Body of pancreas (tissue), 4 donors: ENCODE measurements at regions not wholly inside any gene's neighbourhood (a gene's known extent, or its start where the extent isn't known, plus 50 kb on each side); places are given as distances from the start of the nearest gene placed in this dataset.

Source experiments
- ATAC-seq: fragments of 150-250 bp; one replicate; pipeline ENCODE4 v1.9.1; 2016
- DNase-seq, 4 donors: peaks; one replicate each; pipeline ENCODE4 v3.0.0-alpha.2; 2019
- H3K27ac ChIP-seq, 4 donors: fragments of 200-600 bp; sonication (generic); 1 replicate in 3 of 4; 2 replicates in 1 of 4; pipeline versions ENCODE4 v1.5.1 to v1.6.1; 2016 to 2019; ENCODE audit warnings: mild to moderate bottlenecking in 1 of 4, mixed read lengths in 1 of 4, moderate library complexity in 1 of 4
- H3K27me3 ChIP-seq, 2 donors: fragments of 200-600 bp; sonication (generic); one replicate each; pipeline ENCODE4 v1.6.0; 2016; ENCODE audit warnings: mild to moderate bottlenecking in 1 of 2
- H3K36me3 ChIP-seq, 2 donors: fragments of 200-600 bp; sonication (generic); replicated peaks in 1 of 2; 2 replicates each; pipeline ENCODE4 v1.5.1; 2016; ENCODE audit warnings: low read depth in 2 of 2; ENCODE audit not compliant: insufficient read depth in 1 of 2
- H3K4me1 ChIP-seq: fragments of 200-600 bp; sonication (generic); one replicate; pipeline ENCODE4 v1.6.0; 2016
- H3K4me3 ChIP-seq, 2 donors: fragments of 200-600 bp; sonication (generic); 1 replicate in 1 of 2; 2 replicates in 1 of 2; pipeline ENCODE4 v1.5.1; 2016 to 2019
- H3K9me3 ChIP-seq, 3 donors: fragments of 200-600 bp; sonication (generic); 1 replicate in 2 of 3; 2 replicates in 1 of 3; pipeline ENCODE4 v1.5.1; 2016
- POLR2A ChIP-seq, 3 donors: fragments of 450-650 bp; IDR thresholded peaks; one replicate each; pipeline ENCODE4 v1.6.1; 2016; ENCODE audit warnings: antibody characterized with exemption in 3 of 3, mild to moderate bottlenecking in 2 of 3
- WGBS, 2 donors: methylation state at CpG; one replicate each; pipeline ENCODE4 v1.1.5; 2017; 5-methylcytosine and 5-hydroxymethylcytosine counted together
- intact Hi-C: fragments of 100-400 bp; cut with DNase I; formaldehyde crosslinking; loops from one replicate; pipeline ENCODE4 v1.15.1; 2023
- TF ChIP-seq, protein P1 (sequence below), 7 experiments: fragments of 450-650 bp in 4 of 7; fragments of 200-600 bp in 3 of 7; sonication (generic) in 3 of 7; IDR thresholded peaks; one replicate each; pipeline ENCODE4 v1.5.1; 2016 to 2019; ENCODE audit warnings: antibody characterized with exemption in 7 of 7

DNA sequence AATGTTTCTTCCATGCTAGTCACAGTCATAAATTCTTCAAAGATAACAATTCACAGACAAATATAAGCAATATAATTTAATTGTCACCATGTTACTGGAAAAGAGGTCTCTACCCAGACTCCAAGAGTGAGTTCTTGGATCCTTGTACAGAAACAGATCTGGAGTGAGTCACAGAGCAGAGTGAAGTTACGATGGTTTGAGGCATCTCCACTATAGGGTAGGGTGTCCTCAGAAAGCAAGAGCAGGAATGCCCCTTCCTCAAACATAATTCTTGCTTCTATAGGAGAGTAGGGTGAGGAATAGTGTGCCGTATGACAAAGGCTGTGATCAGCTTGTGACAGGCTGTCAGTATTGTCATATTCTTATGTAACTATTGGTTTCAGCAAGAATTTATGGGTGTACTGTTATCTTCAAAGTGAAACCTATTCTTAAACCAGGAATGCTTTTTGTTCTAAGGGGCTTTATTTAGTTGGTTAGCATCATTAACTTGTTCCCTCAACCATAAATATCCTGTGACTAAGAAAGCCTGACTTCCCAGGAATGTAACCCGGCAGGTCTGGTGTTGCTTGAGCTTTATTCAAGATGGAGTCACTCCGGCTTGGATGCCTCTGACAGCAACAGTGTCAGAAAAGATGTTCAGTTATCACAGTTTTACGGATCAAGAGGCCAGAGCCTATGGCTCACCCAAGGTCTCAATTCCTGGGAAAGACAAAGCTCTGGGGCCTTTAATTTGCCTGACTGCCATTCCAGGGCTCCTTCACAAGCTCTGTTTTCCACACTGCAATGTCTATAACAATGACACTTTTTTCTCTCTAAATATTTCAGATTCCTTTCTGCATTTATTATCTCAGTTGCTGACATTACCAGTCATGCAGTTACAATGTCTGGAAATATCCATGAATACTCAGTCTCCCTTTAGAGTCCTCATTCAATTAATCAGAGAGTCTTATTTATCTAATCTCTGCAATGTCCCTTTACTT, 298.6 kb downstream of the C6orf118 start:
- TF ChIP-seq, protein P1, sequence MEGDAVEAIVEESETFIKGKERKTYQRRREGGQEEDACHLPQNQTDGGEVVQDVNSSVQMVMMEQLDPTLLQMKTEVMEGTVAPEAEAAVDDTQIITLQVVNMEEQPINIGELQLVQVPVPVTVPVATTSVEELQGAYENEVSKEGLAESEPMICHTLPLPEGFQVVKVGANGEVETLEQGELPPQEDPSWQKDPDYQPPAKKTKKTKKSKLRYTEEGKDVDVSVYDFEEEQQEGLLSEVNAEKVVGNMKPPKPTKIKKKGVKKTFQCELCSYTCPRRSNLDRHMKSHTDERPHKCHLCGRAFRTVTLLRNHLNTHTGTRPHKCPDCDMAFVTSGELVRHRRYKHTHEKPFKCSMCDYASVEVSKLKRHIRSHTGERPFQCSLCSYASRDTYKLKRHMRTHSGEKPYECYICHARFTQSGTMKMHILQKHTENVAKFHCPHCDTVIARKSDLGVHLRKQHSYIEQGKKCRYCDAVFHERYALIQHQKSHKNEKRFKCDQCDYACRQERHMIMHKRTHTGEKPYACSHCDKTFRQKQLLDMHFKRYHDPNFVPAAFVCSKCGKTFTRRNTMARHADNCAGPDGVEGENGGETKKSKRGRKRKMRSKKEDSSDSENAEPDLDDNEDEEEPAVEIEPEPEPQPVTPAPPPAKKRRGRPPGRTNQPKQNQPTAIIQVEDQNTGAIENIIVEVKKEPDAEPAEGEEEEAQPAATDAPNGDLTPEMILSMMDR (IDR thresholded peaks at IDR 0.05): no peak
- TF ChIP-seq POLR2A (IDR thresholded peaks at IDR 0.05): no peak
- ATAC-seq (no peak), DNase-seq (no peak)
- H3K27ac ChIP-seq: no peak overlapping the region
- WGBS, 2 donors: 54 to 61% methylated on average over 5 of the region's 5 CpGs
- H3K4me1 ChIP-seq: no peaks in the 10 kb centered on the region
- H3K9me3 ChIP-seq: no peaks in the 10 kb centered on the region
- intact Hi-C loops: no loop called here
- no peaks in the 10 kb centered on the region for H3K36me3 ChIP-seq
- H3K4me3 ChIP-seq: no peak overlapping the region
- no peaks in the 10 kb centered on the region for H3K27me3 ChIP-seq

DNA sequence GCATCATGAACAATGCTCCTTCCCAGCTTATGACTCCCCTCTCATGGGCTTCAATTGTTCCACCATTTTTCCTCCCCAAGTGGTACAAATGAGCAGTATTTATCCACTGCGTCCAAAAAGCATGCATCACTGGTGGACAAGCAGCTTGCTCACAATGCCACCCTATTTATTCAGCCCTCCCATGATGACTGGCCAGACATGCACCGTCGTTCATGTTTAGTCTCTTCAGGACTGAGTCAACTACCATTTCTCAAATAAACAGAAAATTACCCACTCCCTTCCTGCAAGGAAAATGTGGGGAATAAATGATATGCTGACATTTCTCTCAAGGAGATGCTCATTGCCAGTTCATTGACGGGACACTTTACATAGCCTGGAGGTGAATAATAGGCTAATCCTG, 300.4 kb downstream of the C6orf118 start:
- WGBS, 2 donors: 66 to 70% methylated on average over 4 of the region's 4 CpGs
- DNase-seq: no peak
- TF ChIP-seq, protein P1 (IDR thresholded peaks at IDR 0.05): no peak
- TF ChIP-seq POLR2A (IDR thresholded peaks at IDR 0.05): no peak
- H3K4me3 ChIP-seq: no peak overlapping the region
- ATAC-seq: no peak
- intact Hi-C loops: no loop called here
- no peaks in the 10 kb centered on the region for H3K36me3 ChIP-seq
- H3K27me3 ChIP-seq: no peaks in the 10 kb centered on the region
- H3K9me3 ChIP-seq: no peaks in the 10 kb centered on the region
- H3K27ac ChIP-seq: no peak overlapping the region
- no peaks in the 10 kb centered on the region for H3K4me1 ChIP-seq

DNA sequence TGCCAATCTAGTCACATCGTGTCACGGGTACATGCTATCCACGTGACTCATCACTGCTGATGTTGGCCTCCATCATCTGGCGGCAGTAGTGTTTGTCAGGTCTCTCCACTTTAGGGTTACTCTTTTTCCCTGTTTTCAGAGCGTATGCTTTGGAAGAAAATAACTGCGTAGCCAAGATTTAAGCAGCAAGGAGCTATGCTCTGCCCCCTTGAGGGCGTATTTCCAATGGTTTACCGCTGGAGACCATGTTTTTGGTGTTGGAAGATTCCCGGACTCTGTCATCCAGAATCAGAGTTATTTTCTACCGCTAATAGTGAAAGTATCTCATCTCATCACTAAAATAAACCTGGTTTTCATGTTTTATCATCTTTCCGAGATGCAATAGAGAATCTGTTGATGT, 306.5 kb downstream of the C6orf118 start:
- no peak for TF ChIP-seq POLR2A (IDR thresholded peaks at IDR 0.05)
- TF ChIP-seq, protein P1 (IDR thresholded peaks at IDR 0.05): no peak
- H3K4me1 ChIP-seq: no peaks in the 10 kb centered on the region
- intact Hi-C loops: no loop called here
- no peak overlapping the region for H3K27ac ChIP-seq
- no peaks in the 10 kb centered on the region for H3K27me3 ChIP-seq
- WGBS, 2 donors: 60 to 70% methylated on average over 11 of the region's 11 CpGs
- no peaks in the 10 kb centered on the region for H3K36me3 ChIP-seq
- H3K9me3 ChIP-seq: no peaks in the 10 kb centered on the region
- H3K4me3 ChIP-seq: no peak overlapping the region
- DNase-seq (no peak), ATAC-seq (no peak)

DNA sequence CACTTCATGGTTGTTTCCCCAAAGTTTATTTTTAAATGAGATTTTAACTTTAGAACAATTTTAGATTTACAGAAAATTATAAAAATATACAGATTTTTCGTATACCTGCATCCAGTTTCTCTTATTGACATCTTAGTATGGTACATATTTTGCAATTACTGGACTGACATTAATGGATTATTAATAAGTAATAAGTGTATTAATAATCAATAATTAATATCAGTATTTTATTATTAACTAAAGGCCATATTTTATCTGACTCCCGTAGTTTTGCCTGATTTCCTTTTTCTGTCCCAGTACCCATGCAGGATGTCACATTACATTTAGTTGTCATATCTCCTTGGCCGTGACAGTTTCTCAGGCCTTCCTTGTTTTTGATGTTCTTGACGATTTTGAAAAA, 307.0 kb downstream of the C6orf118 start:
- ATAC-seq (no peak), DNase-seq (no peak)
- intact Hi-C loops: no loop called here
- 71 to 72% methylated on average over 4 of the region's 4 CpGs for WGBS, 2 donors
- Histone ChIP-seq H3K27me3 (no peaks in the 10 kb centered on the region), H3K4me1 (no peaks in the 10 kb centered on the region), H3K4me3 (no peak overlapping the region), H3K36me3 (no peaks in the 10 kb centered on the region), H3K27ac (no peak overlapping the region), H3K9me3 (no peaks in the 10 kb centered on the region)
- TF ChIP-seq POLR2A (IDR thresholded peaks at IDR 0.05): no peak
- TF ChIP-seq, protein P1 (IDR thresholded peaks at IDR 0.05): no peak
